ENCODE measurements at regions not wholly inside any gene's neighbourhood (a gene's known extent, or its start where the extent isn't known, plus 50 kb on each side); places are given as distances from the start of the nearest gene placed in this dataset.

DNA sequence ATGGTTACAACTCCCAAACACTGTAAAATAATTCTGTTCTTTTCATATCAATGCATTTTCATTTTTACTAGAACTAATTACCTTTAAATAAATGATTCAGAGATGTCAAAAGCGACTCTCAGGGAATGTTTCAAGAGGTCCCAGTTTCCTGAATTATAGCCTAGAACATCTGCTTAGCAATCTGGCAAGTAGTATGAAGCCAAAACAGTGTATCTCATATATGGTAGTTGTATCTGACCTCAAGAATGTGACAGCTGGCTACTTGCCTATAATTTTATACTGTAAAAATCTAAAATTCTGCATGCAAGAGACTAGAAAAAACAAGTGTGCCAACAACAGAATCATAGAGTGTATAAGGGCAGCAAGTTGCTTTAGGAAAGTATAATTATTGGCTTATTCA, 187.7 kb upstream of the POU5F2 start:
- DNase-seq (ENCODE audit: low read depth): no peak

DNA sequence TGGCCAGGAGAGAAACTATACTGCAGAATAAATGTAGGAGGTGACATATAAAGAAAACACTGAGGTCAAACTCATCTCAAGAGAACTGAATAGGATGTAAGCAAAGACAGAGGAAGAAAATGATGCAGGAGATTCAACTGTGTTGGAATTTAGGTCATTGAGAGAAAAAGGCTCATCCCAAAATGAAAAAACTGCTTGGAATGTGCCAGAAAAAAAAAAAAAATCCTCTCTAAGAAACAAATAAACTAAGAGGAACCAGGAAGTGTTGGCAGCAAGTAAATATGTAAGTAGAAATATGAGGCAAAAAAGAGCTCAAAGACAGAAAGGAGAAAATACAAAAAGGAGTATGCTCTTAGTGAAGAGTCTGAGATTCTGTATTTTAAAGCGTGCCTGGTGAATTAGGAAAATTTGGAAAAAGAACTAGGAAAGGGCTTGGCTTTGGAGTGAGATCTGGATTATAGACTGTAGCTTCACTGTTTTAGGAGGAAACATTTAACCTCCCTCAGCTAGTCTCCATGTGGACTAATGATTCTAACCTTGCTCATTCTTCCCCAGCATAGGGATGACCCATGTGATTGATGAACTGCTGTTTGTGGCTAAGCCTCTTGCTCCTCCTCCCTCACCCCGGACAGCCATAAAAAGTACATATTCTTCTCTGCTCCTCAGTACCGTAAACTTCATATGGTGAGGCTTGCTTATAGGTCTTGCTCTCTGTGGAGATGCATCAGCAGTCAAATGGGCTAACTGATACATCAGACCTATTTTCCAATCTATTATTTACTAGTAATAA, 185.6 kb upstream of the POU5F2 start:
- DNase-seq (ENCODE audit: low read depth): no peak

GRCh38 chr5:93925321-93925720, 183.9 kb upstream of the POU5F2 start:
- DNase-seq (ENCODE audit: low read depth): no peak

DNA sequence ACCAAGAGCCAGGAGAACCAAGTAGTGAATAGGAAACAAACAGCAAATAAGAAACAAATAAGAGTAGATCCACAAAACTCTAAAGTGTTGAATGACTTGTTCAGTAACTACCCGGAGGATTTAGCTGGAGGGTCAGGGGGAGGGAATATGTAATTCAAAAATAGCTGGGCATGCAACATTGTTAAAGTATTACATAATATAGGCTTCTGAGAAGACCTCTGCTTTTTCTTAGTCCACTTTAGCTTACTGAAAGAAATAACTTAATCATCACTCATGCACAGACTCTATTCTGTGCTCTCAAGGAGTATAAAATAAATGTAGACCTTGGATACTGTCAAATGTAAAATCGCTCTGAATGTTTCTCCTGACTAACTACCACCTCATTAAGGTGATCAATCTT, 183.2 kb upstream of the POU5F2 start:
- no peak for DNase-seq (ENCODE audit: low read depth)

DNA sequence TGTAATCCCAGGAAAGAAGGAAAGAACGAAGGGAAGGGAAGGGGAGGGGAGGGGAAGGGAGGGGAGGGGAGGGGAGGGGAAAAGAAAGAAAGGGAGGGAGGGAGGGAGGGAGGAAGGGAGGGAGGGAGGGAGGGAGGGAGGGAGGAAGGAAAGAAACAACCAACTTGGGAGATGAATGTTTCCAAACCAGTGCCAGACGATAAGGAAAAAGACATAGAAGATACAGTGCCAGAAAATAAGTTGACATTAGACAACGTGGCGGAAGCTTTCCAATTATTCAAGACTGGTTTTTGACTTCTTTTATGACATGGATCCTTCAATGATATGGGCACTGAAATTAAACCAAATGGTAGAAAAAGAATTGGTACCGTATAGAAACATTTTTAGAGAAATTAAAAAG, 181.2 kb upstream of the POU5F2 start:
- no peak for DNase-seq (ENCODE audit: low read depth)

DNA sequence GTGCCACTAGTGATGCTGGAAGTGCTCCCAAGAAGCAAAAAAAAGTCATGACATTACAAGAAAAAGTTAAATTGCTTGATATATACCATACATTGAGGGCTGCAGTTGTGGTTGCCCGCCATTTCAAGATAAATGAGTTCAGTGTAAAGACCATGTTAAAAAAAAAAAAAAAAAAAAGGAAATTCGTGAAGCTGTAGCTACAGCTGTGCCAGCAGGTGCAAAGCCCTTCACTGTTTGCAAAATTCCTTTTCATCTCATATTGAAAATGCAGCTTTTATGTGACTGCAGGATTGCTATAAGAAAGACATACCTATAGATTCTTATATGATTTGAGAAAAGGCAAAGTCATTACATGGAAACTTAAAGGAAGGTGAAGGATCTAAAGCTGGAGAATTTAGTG, 179.6 kb upstream of the POU5F2 start:
- no peak for DNase-seq (ENCODE audit: low read depth)

- no peak for DNase-seq (ENCODE audit: low read depth)
These were observed 175.5 kb upstream of the POU5F2 start for GRCh38 chr5:93916872-93917271.

GRCh38 chr5:93915142-93915553, 173.7 kb upstream of the POU5F2 start:
- peak; percentile 8 for DNase-seq (ENCODE audit: low read depth)

GRCh38 chr5:93911609-93912008, 170.2 kb upstream of the POU5F2 start:
- DNase-seq (ENCODE audit: low read depth): no peak

DNA sequence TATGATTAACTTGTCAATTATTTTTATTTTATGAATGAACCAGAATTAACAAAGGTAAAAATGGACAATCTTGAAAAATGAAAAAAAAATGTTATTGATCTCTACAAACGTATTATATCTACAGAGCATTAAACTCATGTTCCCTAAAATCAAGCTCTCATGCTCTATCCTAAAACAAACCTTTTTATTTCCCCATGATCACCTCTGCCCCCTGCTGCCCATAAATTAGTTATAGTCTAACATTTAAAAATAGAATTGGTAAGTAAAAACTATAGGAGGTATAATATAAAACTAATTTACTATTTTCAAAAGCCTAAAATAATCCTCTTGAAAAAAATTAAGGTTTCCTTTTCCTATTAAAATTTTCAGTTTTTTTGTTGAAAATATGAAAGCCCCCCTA, 168.0 kb upstream of the POU5F2 start:
- no peak for DNase-seq (ENCODE audit: low read depth)

DNA sequence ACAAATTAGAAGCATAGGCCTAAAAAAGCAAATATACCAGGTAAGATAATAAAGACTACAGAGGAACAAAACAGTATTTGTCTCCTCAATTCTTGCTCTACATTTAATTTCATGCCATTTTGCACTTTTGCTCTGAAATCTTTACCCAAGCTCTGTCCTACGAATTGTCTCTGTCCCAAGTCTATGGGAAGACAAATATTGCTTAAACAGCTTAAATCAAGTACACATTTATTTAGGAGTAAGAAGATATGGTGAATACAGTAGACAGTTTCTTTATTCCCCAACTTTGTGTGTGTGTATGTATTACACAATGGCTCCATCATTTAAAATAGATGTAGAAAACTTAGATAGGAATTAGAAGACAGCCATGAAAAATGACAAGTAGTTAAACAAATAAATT, 163.5 kb upstream of the POU5F2 start:
- no peak for DNase-seq (ENCODE audit: low read depth)

- DNase-seq (ENCODE audit: low read depth): no peak
These were observed 160.9 kb upstream of the POU5F2 start for GRCh38 chr5:93902288-93902687.

- no peak for DNase-seq (ENCODE audit: low read depth)
These were observed 157.7 kb upstream of the POU5F2 start for GRCh38 chr5:93899026-93899600.

GRCh38 chr5:93894601-93895354, 153.4 kb upstream of the POU5F2 start:
- DNase-seq (ENCODE audit: low read depth): no peak

- no peak for DNase-seq (ENCODE audit: low read depth)
These were observed 151.7 kb upstream of the POU5F2 start for GRCh38 chr5:93893075-93893474.

- no peak for DNase-seq (ENCODE audit: low read depth)
These were observed 151.1 kb upstream of the POU5F2 start for GRCh38 chr5:93892481-93892880.

DNA sequence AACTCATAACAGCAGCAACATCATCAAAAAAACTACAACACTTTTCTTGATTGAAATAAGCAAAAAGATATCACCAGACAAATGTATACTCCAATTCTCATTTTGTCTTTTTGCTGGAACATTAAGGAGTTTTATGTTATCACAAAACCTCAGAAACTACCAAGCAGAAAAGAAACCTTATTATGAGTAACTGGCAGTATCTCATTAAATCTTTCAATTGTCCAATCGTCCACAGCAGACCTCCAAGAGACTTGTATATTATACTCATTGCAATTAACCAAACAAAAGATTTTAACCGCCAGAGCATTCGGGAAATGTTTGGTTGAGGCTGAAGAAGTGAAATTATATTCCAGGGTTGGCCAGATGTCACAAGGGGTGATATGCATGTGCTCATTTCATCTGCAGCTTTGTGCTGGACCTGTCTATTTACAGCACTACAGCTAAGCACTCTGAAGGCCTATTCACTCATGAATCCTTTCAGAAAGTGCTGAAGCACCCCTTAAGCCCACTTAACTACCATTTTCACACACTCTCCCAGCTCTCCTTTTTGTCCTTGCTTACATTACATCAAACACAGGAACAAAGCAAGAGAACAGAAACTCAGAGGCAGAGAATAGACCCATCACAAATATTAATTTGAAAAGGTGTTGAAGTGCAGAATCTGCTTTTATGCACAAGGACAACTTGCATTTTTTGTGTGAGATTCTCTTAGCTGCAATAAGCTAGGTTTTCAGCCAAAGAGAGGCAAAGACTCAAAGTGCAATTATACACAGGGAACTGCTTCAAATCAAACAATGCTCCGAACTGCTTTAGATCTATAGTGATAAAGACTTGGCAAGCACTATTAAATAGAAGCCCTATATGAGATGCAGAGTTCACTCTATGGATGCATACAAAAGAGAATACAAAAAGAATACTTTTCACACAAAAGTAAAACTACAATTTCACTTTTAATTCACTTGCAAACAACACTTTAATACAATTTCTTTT, 150.4 kb upstream of the POU5F2 start:
- DNase-seq (ENCODE audit: low read depth): no peak

DNA sequence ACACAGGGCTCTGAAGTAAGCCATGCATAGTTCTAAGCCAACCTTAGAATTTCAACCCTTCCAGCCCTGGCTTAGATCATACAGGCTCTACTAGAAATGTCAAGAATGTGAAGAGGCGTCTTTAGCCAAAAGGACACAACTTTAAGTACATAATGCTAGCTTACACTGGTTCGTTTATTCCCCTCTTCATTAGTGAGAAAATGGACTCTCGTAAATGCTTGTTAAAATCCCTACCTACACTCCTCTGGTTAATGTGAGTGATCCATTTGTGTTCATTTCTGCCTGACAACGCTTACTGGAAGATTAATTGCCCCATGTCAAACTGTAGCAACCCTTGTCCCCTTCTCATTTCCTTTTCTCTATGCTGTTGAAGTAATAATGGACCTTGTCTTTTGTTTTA, 149.3 kb upstream of the POU5F2 start:
- no peak for DNase-seq (ENCODE audit: low read depth)

- no peak for DNase-seq (ENCODE audit: low read depth)
These were observed 146.3 kb upstream of the POU5F2 start for GRCh38 chr5:93887678-93888077.

DNA sequence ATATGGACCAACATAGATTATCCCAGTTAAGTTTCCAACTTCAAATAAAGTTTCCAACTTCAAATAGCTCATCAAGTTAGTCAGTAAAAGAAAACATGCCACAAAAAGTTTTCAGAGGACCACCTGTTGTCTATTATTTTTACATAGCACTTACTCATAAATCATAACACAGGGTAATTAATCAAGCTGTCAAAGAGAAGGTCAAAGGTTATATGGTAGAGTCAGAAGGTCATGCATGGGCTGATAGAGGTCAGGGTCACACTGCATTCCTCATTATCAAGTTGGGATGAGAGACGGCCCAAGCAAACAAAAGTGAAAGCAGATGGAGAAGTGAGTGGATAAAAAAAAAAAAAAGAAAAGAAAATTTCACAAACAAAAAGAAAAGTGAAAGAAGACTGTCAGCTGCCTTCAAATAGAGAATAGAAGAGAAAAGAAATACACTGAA, 145.5 kb upstream of the POU5F2 start:
- DNase-seq (ENCODE audit: low read depth): no peak

GRCh38 chr5:93886098-93886806, 144.9 kb upstream of the POU5F2 start:
- no peak for DNase-seq (ENCODE audit: low read depth)

Measured in CMK (cell line).